H1 (cell line): ENCODE measurements at regions not wholly inside any gene's neighbourhood (a gene's known extent, or its start where the extent isn't known, plus 50 kb on each side); places are given as distances from the start of the nearest gene placed in this dataset.

ENCODE experiments used
- CTCF ChIA-PET: fragments of 300-600 bp; sonication (Branson Sonifier 250); formaldehyde crosslinking; loops from one replicate; lab custom pipeline; 2021; ENCODE audit not compliant: partially characterized antibody; lab: Charles Lee
- POLR2A ChIA-PET: fragments of 300-600 bp; sonication (Branson Sonifier 250); formaldehyde crosslinking; loops from one replicate; lab custom pipeline; 2021; ENCODE audit warnings: inconsistent platforms; ENCODE audit not compliant: partially characterized antibody; lab: Charles Lee
- DNase-seq, 2 experiments: peaks; one replicate each; pipeline versions ENCODE4 v3.0.0 to v3.0.0-alpha.2; 2010 to 2022; ENCODE audit warnings: low spot score in 2 of 2, low read depth in 1 of 2, mixed read lengths in 1 of 2
- FAIRE-seq: peaks from 2 replicates; lab custom pipeline; 2011; peaks lifted over from hg19 to GRCh38; lab: Jason Lieb, UNC
- H2AFZ ChIP-seq: 2 replicates; pipeline ENCODE4 v1.8.1; 2012; ENCODE audit warnings: low read length, inconsistent platforms
- H2AK5ac ChIP-seq: 2 replicates; pipeline ENCODE4 v1.6.1; 2013; ENCODE audit warnings: low read depth, low read length
- H2BK120ac ChIP-seq: replicated peaks from 2 replicates; pipeline ENCODE3; 2013; ENCODE audit warnings: low read depth, low read length, inconsistent platforms
- H2BK12ac ChIP-seq: 2 replicates; pipeline ENCODE4 v1.6.1; 2013; ENCODE audit warnings: low read depth, low read length
- H2BK15ac ChIP-seq: 2 replicates; pipeline ENCODE4 v1.6.1; 2013; ENCODE audit warnings: low read length
- H2BK20ac ChIP-seq: 2 replicates; pipeline ENCODE4 v1.6.1; 2013; ENCODE audit warnings: low read length
- H2BK5ac ChIP-seq: 2 replicates; pipeline ENCODE4 v1.6.1; 2013; ENCODE audit warnings: low read depth, low read length
- H3K14ac ChIP-seq: 2 replicates; pipeline ENCODE4 v1.6.1; 2013; ENCODE audit warnings: inconsistent platforms; ENCODE audit not compliant: insufficient read length
- H3K18ac ChIP-seq: 2 replicates; pipeline ENCODE4 v1.6.1; 2013; ENCODE audit warnings: low read length; ENCODE audit errors: extremely low read depth
- H3K23ac ChIP-seq: 2 replicates; pipeline ENCODE4 v1.6.1; 2013; ENCODE audit warnings: inconsistent platforms; ENCODE audit not compliant: insufficient read length
- H3K23me2 ChIP-seq: 2 replicates; pipeline ENCODE4 v1.6.1; 2013; ENCODE audit warnings: low read depth, low read length
- H3K27ac ChIP-seq: 2 replicates; pipeline ENCODE4 v1.6.1; 2011; ENCODE audit warnings: low read depth, low read length, inconsistent platforms
- H3K27me3 ChIP-seq, 4 experiments: replicated peaks in 1 of 4; 1 replicate in 1 of 4; 2 replicates in 3 of 4; pipeline versions ENCODE4 v1.6.1 to v1.8.1; 2011 to 2013; ENCODE audit warnings: low read length in 3 of 4, mild to moderate bottlenecking in 3 of 4, inconsistent platforms in 2 of 4, mixed read lengths in 2 of 4, moderate library complexity in 1 of 4; ENCODE audit not compliant: control insufficient read depth in 3 of 4, insufficient read depth in 3 of 4; ENCODE audit errors: extremely low read depth in 1 of 4
- H3K36me3 ChIP-seq, 4 experiments: 2 replicates each; pipeline versions ENCODE4 v1.6.1 to v1.8.1; 2011 to 2013; ENCODE audit warnings: mild to moderate bottlenecking in 4 of 4, low read length in 3 of 4, moderate library complexity in 2 of 4, control low read depth in 1 of 4, inconsistent platforms in 1 of 4; ENCODE audit not compliant: insufficient read depth in 4 of 4, control insufficient read depth in 2 of 4
- H3K4ac ChIP-seq: replicated peaks from 2 replicates; pipeline ENCODE3; 2013; ENCODE audit warnings: low read length, low read depth, mixed read lengths, inconsistent platforms; ENCODE audit not compliant: insufficient read length
- H3K4me1 ChIP-seq, 4 experiments: replicated peaks in 1 of 4; 1 replicate in 1 of 4; 2 replicates in 3 of 4; pipeline versions ENCODE4 v1.6.1 to v1.8.1; 2011 to 2013; ENCODE audit warnings: low read length in 3 of 4, inconsistent platforms in 2 of 4, mixed read lengths in 1 of 4; ENCODE audit not compliant: insufficient read depth in 4 of 4, control insufficient read depth in 3 of 4
- H3K4me2 ChIP-seq, 2 experiments: 2 replicates each; pipeline versions ENCODE4 v1.6.1 to v1.8.1; 2011 to 2013; ENCODE audit warnings: low read depth in 2 of 2, low read length in 2 of 2, control low read depth in 1 of 2, inconsistent platforms in 1 of 2, mild to moderate bottlenecking in 1 of 2; ENCODE audit not compliant: insufficient read depth in 1 of 2
- H3K4me3 ChIP-seq, 4 experiments: fragments of 200-600, 300-600 bp in 1 of 4; sonication (generic), shearing (Covaris generic), sonication (Bioruptor Twin) in 1 of 4; 2 replicates each; pipeline versions ENCODE4 v1.5.1 to v1.8.1; 2011 to 2016; ENCODE audit warnings: low read length in 4 of 4, low read depth in 3 of 4, control low read depth in 2 of 4, inconsistent platforms in 2 of 4, mild to moderate bottlenecking in 2 of 4, mixed read lengths in 1 of 4, moderate library complexity in 1 of 4; ENCODE audit not compliant: insufficient read depth in 2 of 4; ENCODE audit errors: extremely low read depth in 1 of 4
- H3K56ac ChIP-seq: replicated peaks from 2 replicates; pipeline ENCODE3; 2013; ENCODE audit warnings: low read depth, mild to moderate bottlenecking, mixed read lengths, low read length, inconsistent platforms; ENCODE audit not compliant: insufficient read length
- H3K79me1 ChIP-seq: 2 replicates; pipeline ENCODE4 v1.6.1; 2013; ENCODE audit warnings: low read depth, low read length, control low read depth
- H3K79me2 ChIP-seq, 2 experiments: 2 replicates each; pipeline versions ENCODE4 v1.6.1 to v1.8.1; 2012 to 2013; ENCODE audit warnings: low read length in 2 of 2, mild to moderate bottlenecking in 2 of 2, inconsistent platforms in 1 of 2; ENCODE audit not compliant: insufficient read depth in 2 of 2, control insufficient read depth in 1 of 2
- H3K9ac ChIP-seq, 4 experiments: replicated peaks in 1 of 4; 1 replicate in 1 of 4; 2 replicates in 3 of 4; pipeline versions ENCODE4 v1.6.1 to v1.8.1; 2011 to 2013; ENCODE audit warnings: low read depth in 3 of 4, low read length in 3 of 4, control low read depth in 2 of 4, mild to moderate bottlenecking in 2 of 4, moderate library complexity in 2 of 4, inconsistent platforms in 1 of 4; ENCODE audit errors: extremely low read depth in 1 of 4
- H3K9me3 ChIP-seq, 2 experiments: 2 replicates each; pipeline versions ENCODE4 v1.6.1 to v1.8.1; 2012 to 2013; ENCODE audit warnings: mild to moderate bottlenecking in 2 of 2, moderate library complexity in 2 of 2, control low read depth in 1 of 2, inconsistent platforms in 1 of 2, low read depth in 1 of 2, low read length in 1 of 2, mixed read lengths in 1 of 2; ENCODE audit not compliant: insufficient read depth in 2 of 2
- H4K20me1 ChIP-seq, 2 experiments: replicated peaks in 1 of 2; 2 replicates each; pipeline versions ENCODE3 to v1.8.1; 2011 to 2013; ENCODE audit warnings: inconsistent platforms in 2 of 2, low read length in 2 of 2, mild to moderate bottlenecking in 1 of 2; ENCODE audit not compliant: insufficient read depth in 2 of 2, control insufficient read depth in 1 of 2
- H4K5ac ChIP-seq: 2 replicates; pipeline ENCODE4 v1.6.1; 2013; ENCODE audit warnings: low read length, low read depth, mixed read lengths, inconsistent platforms; ENCODE audit not compliant: insufficient read length
- H4K8ac ChIP-seq: 2 replicates; pipeline ENCODE4 v1.8.0; 2013; ENCODE audit warnings: mild to moderate bottlenecking, moderate library complexity, low read length, inconsistent platforms; ENCODE audit not compliant: insufficient read depth; ENCODE audit errors: extremely low read depth
- H4K91ac ChIP-seq: replicated peaks from 2 replicates; pipeline ENCODE3; 2013; ENCODE audit warnings: low read length, mixed read lengths, inconsistent platforms; ENCODE audit not compliant: insufficient read length
- CTBP2 ChIP-seq: IDR thresholded peaks from 2 replicates; pipeline ENCODE4 v1.7.0; 2011; ENCODE audit warnings: borderline replicate concordance, mild to moderate bottlenecking, moderate library complexity, mixed read lengths, low read length; ENCODE audit not compliant: insufficient read depth, insufficient read length
- CTCF ChIP-seq, 3 experiments: IDR thresholded peaks; 1 replicate in 2 of 3; 2 replicates in 1 of 3; pipeline versions ENCODE4 v1.5.1 to v1.6.1; 2011; ENCODE audit warnings: low read length in 3 of 3, mild to moderate bottlenecking in 3 of 3, inconsistent platforms in 2 of 3, low read depth in 1 of 3, moderate library complexity in 1 of 3; ENCODE audit not compliant: insufficient read depth in 1 of 3; ENCODE audit errors: control extremely low read depth in 1 of 3
- HDAC6 ChIP-seq: IDR thresholded peaks from one replicate; pipeline ENCODE4 v1.7.1; 2012; ENCODE audit warnings: low read depth, mild to moderate bottlenecking, inconsistent platforms, low read length, moderate library complexity
- POU5F1 ChIP-seq: IDR thresholded peaks from 2 replicates; pipeline ENCODE4 v1.6.1; 2011; ENCODE audit warnings: low read depth, mild to moderate bottlenecking, low read length, moderate library complexity
- SIX5 ChIP-seq: IDR thresholded peaks from 2 replicates; pipeline ENCODE4 v1.6.1; 2011; ENCODE audit warnings: mild to moderate bottlenecking, low read depth, low read length
- SP4 ChIP-seq: IDR thresholded peaks from 2 replicates; pipeline ENCODE4 v1.6.1; 2012; ENCODE audit warnings: low read length, inconsistent platforms
- WGBS, 2 experiments: shearing (Covaris generic) in 1 of 2; methylation state at CpG; one replicate each; pipeline versions ENCODE4 v1.1.6 to v1.1.7; 2013 to 2015; ENCODE audit warnings: low lambda C conversion rate in 2 of 2, mixed read lengths in 2 of 2, inconsistent platforms in 1 of 2, low coverage in 1 of 2, missing lambda C conversion rate in 1 of 2; ENCODE audit not compliant: insufficient replicate concordance in 2 of 2, insufficient coverage in 1 of 2, insufficient read length in 1 of 2; ENCODE audit errors: extremely low coverage in 1 of 2, missing lambda C conversion rate in 1 of 2; 5-methylcytosine and 5-hydroxymethylcytosine counted together

GRCh38 chr13:106755542-106755941 lies 187.6 kb upstream of the ARGLU1 start:
- Histone ChIP-seq H4K91ac (no peak overlapping the region), H3K9me3 (no peaks in the 10 kb centered on the region), H2AFZ (0 out of 2 replicates have a peak overlapping the region, but pooled peaks have one; percentile 36), H3K4me1 (peaks cover 0 to 6% (median 0%) of the 10 kb centered on the region in 4 experiments; a peak in 1 of 7 replicates), H3K27me3 (no peaks in the 10 kb centered on the region), H3K23me2 (no peaks in the 10 kb centered on the region), H2BK5ac (no peak overlapping the region), H2BK15ac (no peak overlapping the region), H3K79me1 (no peaks in the 10 kb centered on the region), H3K56ac (no peak overlapping the region), H3K4me2 (no peak overlapping the region), H3K4ac (no peak overlapping the region), H2BK12ac (no peak overlapping the region), H3K36me3 (no peaks in the 10 kb centered on the region), H3K79me2 (no peaks in the 10 kb centered on the region), H4K20me1 (no peaks in the 10 kb centered on the region), H3K18ac (no peak overlapping the region), H3K9ac (no peak overlapping the region), H2BK20ac (no peak overlapping the region), H3K27ac (no peak overlapping the region), H4K5ac (no peak overlapping the region), H3K14ac (no peak overlapping the region), H2AK5ac (no peak overlapping the region), H4K8ac (no peak overlapping the region), H3K4me3 (no peak overlapping the region), H3K23ac (no peak overlapping the region), H2BK120ac (no peak overlapping the region)
- CTCF ChIA-PET, result no interaction called here
- DNase-seq, result no peak
- POLR2A ChIA-PET, result no interaction called here
- 93% methylated on average over 9 of the region's 9 CpGs; no CpG with 5 or more reads in 1 of the 2 experiments for WGBS, 2 experiments
- FAIRE-seq, result no peak
- no peak for TF ChIP-seq CTBP2
- TF ChIP-seq SP4, result no peak
- no peak for TF ChIP-seq CTCF (IDR thresholded peaks at IDR 0.05; ENCODE audit: control extremely low read depth in 1 of 3, insufficient read depth in 1 of 3, low read depth in 1 of 3, low read length in 3 of 3)
- no peak for TF ChIP-seq SIX5
- no peak for TF ChIP-seq POU5F1
- TF ChIP-seq HDAC6, result no peak
